GM21529 (cell line): ENCODE measurements at regions not wholly inside any gene's neighbourhood (a gene's known extent, or its start where the extent isn't known, plus 50 kb on each side); places are given as distances from the start of the nearest gene placed in this dataset.
"Not testable (repeated sequence)": the region's sequence is repeated elsewhere in the genome, so short reads cannot be mapped to it uniquely, and the experiment has no call there.

ENCODE experiments used
- ATAC-seq: cut with Tn5 transposase; IDR thresholded peaks from one replicate; pipeline ENCODE4 v1.9.1; 2021; ENCODE audit not compliant: unreplicated experiment

DNA sequence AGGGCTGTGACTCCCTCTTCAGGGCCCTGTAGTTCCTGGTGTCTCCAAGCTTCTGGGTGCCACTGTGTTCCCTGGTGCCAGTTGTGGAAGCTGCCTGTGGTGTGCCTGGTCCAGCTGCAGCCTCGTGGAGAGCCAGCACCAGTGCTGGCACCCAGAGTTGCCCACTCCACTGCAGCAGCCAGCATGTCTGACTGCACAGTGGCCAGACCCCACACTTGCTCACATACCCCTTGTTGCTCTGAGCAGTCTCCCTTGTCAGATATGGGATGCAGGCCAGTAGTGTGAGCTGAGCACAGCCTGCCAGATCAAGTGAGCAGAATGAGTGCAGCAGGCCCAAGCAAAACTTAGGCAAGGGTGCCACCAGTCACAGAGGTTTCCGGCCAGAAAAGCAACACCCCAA, 108.6 kb downstream of the ZMAT1 start:
- ATAC-seq: no peak

DNA sequence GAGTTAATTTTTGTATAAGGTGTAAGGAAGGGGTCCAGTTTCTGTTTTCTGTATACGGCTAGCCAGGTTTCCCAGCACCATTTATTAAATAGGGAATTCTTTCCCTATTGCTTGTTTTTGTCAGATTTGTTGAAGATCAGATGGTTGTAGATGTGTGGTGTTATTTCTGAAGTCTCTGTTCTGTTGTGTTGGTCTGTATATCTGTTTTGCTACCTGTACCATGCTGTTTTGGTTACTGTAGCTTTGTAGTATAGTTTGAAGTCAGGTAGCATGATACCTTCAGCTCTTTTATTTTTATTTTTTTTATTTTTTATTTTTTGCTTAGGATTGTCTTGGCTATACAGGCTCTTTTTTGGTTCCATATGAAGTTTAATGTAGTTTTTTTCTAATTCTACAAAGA, 114.1 kb downstream of the ZMAT1 start:
- ATAC-seq: not testable (repeated sequence)

DNA sequence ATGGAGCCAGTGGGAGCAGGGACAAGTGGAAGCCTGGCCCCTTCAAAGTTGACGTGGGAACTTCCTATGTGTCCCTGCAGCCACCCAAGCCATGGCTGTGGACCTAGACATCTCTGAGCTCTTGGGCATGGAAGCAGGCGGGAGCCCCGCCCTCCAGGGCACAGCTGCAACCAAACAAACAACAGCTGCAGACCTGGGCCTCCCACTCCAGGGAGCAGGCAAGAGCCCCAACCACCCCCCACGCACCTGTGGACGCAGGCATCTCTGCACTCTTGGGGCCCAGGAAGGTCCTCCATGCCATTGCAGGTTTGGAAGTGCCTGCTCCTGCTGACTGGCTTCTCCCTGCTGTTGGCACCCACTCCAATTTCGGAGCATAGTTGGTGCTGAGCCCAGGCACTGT, 118.6 kb downstream of the ZMAT1 start:
- no peak for ATAC-seq

DNA sequence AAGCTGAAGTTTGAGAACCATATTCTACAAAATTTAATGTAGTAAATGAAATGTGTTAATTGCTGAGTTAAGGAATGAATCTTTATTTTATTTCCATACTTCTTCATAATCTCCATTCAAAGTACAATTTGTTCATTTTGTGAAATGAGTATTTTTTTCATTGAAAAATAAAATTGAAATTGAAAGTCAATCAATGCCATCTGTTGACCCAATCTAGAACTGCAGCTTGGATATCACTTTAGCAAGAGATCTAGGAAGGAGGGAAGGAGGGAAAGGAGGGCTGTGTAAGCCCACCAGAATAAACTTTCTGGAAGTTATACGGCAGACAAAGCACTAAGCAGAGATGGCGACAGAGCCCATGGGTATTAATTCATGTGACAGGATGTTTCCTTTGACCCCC, 128.4 kb downstream of the ZMAT1 start:
- no peak for ATAC-seq

- ATAC-seq: peak; percentile 99
Observed at GRCh38 chrX:101799387-101799786, 132.4 kb downstream of the ZMAT1 start.

DNA sequence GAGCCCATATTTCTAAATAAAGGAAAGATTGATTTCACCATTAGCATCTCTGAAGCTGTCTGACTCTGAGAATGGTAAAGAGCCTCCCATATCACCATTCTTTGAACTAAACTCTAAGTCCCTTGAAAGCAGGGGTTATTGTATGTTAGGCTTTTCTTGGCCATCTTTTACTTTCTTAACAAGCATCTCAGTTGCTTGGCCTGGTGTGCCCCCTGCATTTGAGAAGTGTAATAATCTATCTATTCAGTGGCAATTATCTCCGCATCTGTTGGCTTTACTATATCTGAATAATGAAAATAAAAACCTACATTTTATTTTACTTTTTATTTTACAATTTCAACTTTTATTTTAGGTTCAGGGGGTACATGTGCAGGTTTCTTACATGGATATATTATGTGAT, 128.3 kb upstream of the ARMCX2 start:
- ATAC-seq: no peak

DNA sequence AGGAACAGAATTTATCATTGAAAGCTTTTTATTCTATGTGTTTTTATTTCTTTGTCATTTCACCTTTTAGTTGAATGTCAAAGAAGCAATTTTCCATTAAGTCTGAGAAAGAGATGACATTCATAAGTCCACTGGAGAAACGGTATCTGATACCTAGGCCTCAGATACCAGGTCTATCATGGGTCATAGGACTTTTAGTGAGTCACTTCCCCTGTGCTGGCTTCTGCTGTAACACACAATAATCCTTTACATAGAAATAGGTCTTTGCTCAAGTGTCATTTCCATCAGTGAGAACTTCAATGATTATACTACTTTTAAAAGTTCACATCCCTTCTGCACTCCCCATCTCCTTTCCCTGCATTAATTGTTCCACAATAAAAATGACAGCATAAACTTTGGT, 125.5 kb upstream of the ARMCX2 start:
- ATAC-seq: no peak

GRCh38 chrX:101780421-101780820, 120.8 kb upstream of the ARMCX2 start:
- not testable (repeated sequence) for ATAC-seq

DNA sequence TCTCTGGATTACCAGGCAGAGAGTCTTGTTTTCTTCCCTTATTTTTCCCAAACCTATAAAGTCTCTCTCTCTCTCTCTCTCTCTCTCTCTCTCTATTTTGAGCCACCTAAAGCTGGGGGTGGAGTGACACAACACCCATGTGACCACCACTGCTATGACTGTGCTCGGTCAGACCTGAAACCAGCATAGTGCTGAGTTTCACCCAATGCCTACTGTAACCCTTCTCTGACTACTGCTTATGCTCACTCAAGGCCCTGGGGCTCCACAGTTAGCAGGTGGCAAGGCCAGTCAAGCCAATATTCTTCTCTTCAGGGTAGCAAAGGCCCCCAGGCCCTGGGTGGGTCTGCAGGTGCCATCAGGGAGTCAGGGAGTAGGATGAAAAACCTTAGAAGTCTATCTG, 114.7 kb upstream of the ARMCX2 start:
- ATAC-seq: peak; percentile 100

DNA sequence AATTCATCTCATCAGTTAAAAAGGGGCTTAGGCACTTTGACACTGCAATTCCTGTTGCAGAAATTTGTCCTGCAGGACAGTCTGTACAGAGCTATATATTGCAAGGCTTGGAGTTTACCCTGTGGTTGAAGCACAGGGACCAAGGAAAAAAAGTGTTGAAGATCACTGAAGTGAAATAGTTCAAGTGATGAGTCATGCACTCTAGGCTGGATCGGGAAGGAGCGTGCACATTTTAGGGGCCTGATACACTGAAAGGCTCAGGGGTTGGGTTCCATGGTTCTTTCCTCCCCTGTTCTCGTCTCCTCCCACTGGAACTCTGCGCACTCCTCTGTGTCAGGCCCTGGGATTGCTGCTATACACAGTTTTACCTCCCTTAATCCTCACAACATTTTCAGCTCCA, 104.9 kb upstream of the ARMCX2 start:
- no peak for ATAC-seq

DNA sequence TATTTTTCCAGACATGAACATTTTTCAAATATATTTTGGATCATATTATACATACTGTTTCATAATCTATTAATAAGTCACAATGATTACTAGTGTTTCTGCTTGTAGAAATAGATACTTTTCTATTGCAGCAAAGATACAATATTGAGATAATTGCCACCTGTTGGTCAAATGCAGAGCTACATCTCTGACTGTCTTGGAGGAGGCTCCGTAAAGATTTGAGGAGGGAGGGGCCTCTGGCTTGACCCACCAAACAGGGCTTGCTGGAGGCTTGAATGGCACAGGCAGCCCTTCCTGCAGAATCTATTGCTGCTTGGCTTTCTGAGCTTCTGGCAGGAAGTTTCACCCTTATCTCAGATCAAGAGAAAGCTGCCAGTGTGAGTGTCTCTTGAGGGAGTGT, 99.3 kb upstream of the ARMCX2 start:
- peak; percentile 94 for ATAC-seq

DNA sequence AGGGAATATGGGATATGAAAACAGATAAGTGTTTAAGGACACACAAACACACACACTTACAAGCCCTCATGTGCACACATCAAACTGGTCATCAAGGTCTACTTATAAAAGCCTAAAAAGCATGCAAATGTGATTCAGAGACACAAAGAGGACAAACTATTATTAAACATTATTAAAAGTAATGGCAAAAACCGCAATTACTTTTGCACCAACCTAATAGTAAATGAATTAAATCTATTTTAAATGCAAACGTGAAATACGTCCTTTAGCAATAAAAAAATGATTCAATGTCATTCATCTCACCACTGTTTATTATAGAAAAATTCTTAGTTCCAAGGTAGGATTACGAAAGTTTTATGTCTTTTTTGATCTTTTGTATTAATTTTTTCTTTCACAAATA, 91.1 kb upstream of the ARMCX2 start:
- no peak for ATAC-seq

DNA sequence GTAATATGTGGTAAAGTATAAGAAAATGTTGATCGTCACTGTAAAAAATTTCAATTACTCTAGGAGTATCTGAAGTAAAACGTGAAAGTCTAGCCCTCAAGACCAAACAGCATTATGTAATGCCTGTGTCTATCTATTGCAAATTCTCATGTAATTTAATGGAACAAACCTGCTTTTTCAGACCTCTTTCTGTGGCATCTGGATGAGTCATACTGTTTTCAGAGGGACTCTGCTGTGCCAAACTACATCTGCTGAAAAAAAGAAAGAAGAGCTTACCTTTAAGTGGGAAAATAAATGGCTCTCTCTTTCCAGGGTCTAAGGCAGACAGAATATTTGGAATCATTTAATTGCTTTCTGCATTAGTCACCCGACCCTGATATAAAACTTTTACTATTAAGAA, 89.8 kb upstream of the ARMCX2 start:
- no peak for ATAC-seq

- no peak for ATAC-seq
Observed at GRCh38 chrX:101745046-101745445, 85.4 kb upstream of the ARMCX2 start.

GRCh38 chrX:101744085-101744484, 84.4 kb upstream of the ARMCX2 start:
- no peak for ATAC-seq

DNA sequence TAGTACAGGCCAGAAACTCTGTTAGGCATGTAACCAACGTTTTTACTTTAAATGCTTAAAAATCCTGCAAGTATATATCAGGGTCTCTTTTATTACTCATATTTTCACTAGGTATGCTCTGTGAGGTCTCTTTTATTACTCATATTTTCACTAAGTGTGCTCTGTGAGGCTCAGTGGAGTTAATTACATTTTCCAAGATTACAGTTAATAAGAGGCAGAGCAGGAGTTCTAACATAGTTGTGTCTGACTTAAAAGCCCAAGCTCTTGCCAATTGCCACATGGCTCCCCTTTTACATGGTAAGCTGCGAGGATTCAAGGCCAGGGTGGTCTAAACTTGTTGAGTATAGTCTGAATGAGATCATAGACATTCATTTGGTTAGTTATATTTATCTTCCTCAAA, 81.0 kb upstream of the ARMCX2 start:
- no peak for ATAC-seq

GRCh38 chrX:101738867-101739266, 79.2 kb upstream of the ARMCX2 start:
- ATAC-seq: not testable (repeated sequence)

GRCh38 chrX:101738411-101738810, 78.8 kb upstream of the ARMCX2 start:
- ATAC-seq: not testable (repeated sequence)

- no peak for ATAC-seq
Observed at GRCh38 chrX:101736651-101737050, 77.0 kb upstream of the ARMCX2 start.

DNA sequence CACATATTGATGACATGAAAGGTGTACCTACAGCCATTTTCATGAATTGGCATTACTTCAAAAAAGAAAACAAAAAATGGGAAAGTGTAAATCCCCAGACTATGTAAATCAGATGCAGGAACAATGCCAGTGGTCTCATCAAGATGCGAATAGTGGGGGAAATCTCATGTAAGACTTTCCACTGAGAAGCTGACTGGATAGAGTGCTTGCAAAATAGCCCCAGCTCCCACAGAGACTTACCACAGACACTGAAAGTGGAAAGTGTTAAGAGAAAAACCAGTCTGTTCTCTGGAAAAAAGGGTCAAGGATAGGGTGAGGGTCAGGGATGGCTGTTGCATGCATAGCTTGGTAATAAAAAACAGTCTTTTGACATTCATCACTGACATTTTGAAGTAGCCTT, 73.2 kb upstream of the ARMCX2 start:
- no peak for ATAC-seq

- ATAC-seq: no peak
Observed at GRCh38 chrX:101729986-101730385, 70.3 kb upstream of the ARMCX2 start.
